Neural cell (in vitro differentiated cells): ENCODE measurements at regions not wholly inside any gene's neighbourhood (a gene's known extent, or its start where the extent isn't known, plus 50 kb on each side); places are given as distances from the start of the nearest gene placed in this dataset.

Experiments
- H2AFZ ChIP-seq: fragments of 200-600, 300-800 bp; sonication (generic), shearing (Covaris generic); 2 replicates; pipeline ENCODE4 v1.6.0; 2014; ENCODE audit warnings: low read depth, mild to moderate bottlenecking, antibody characterized with exemption, low read length, moderate library complexity
- H3F3A ChIP-seq: fragments of 200-600 bp; shearing (Covaris generic); 2 replicates; pipeline ENCODE4 v1.6.1; 2016; ENCODE audit warnings: mild to moderate bottlenecking, moderate library complexity, mixed read lengths, antibody characterized with exemption, low read length; ENCODE audit not compliant: insufficient read depth, poor library complexity, severe bottlenecking
- H3K27ac ChIP-seq: fragments of 200-600, 300-800 bp; sonication (generic), shearing (Covaris generic); 2 replicates; pipeline ENCODE4 v1.5.1; 2014; ENCODE audit warnings: mild to moderate bottlenecking, low read length, moderate library complexity
- H3K27me3 ChIP-seq: fragments of 300-800, 200-600 bp; sonication (generic), shearing (Covaris generic); 2 replicates; pipeline ENCODE4 v1.6.0; 2014; ENCODE audit warnings: mild to moderate bottlenecking, low read depth, low read length, moderate library complexity; ENCODE audit not compliant: insufficient read depth
- H3K36me3 ChIP-seq: fragments of 300-800, 200-600 bp; sonication (generic), shearing (Covaris generic); 2 replicates; pipeline ENCODE4 v1.5.1; 2014; ENCODE audit warnings: mild to moderate bottlenecking, antibody characterized with exemption, low read length, moderate library complexity; ENCODE audit not compliant: insufficient read depth
- H3K4me2 ChIP-seq: fragments of 300-800, 200-600 bp; sonication (generic), shearing (Covaris generic); 2 replicates; pipeline ENCODE4 v1.6.0; 2014; ENCODE audit warnings: mild to moderate bottlenecking, low read length
- H3K4me3 ChIP-seq: fragments of 300-800, 200-600 bp; sonication (generic), shearing (Covaris generic); 2 replicates; pipeline ENCODE4 v1.5.1; 2014; ENCODE audit warnings: mild to moderate bottlenecking, low read length, moderate library complexity
- H3K79me2 ChIP-seq: fragments of 200-600 bp; shearing (Covaris generic); replicated peaks from 2 replicates; pipeline ENCODE4 v1.6.0; 2014; ENCODE audit warnings: mild to moderate bottlenecking, low read length, moderate library complexity; ENCODE audit not compliant: insufficient read depth
- H3K9ac ChIP-seq: fragments of 300-800, 200-600 bp; sonication (generic), shearing (Covaris generic); 2 replicates; pipeline ENCODE4 v1.6.1; 2016; ENCODE audit warnings: mild to moderate bottlenecking, low read length, mixed read lengths
- H3K9me2 ChIP-seq: fragments of 200-600 bp; shearing (Covaris generic); 2 replicates; pipeline ENCODE4 v1.6.1; 2016; ENCODE audit warnings: mild to moderate bottlenecking, low read length, mixed read lengths; ENCODE audit not compliant: insufficient read depth
- H3K9me3 ChIP-seq: fragments of 200-600, 300-800 bp; sonication (generic), shearing (Covaris generic); 2 replicates; pipeline ENCODE4 v1.6.1; 2016; ENCODE audit warnings: mild to moderate bottlenecking, mixed run types, low read length, moderate library complexity, mixed read lengths
- H4K20me1 ChIP-seq: fragments of 200-600 bp; shearing (Covaris generic); 2 replicates; pipeline ENCODE4 v1.6.1; 2016; ENCODE audit warnings: mild to moderate bottlenecking, mixed run types; ENCODE audit not compliant: insufficient read depth
- EP300 ChIP-seq: fragments of 450-650 bp; conservative IDR thresholded peaks from 2 replicates; pipeline ENCODE4 v1.6.1; 2014; ENCODE audit warnings: antibody characterized with exemption, mild to moderate bottlenecking, moderate library complexity; ENCODE audit not compliant: poor library complexity, severe bottlenecking
- EZH2 ChIP-seq: fragments of 200-600, 300-800 bp; shearing (Covaris generic), sonication (generic); IDR thresholded peaks from 2 replicates; pipeline ENCODE4 v1.6.1; 2014; ENCODE audit warnings: antibody characterized with exemption, low read length, borderline replicate concordance, mild to moderate bottlenecking; ENCODE audit not compliant: insufficient read depth, poor library complexity, severe bottlenecking
- MXI1 ChIP-seq: fragments of 450-650 bp; conservative IDR thresholded peaks from 2 replicates; pipeline ENCODE4 v1.6.1; 2014; ENCODE audit warnings: antibody characterized with exemption, mild to moderate bottlenecking; ENCODE audit not compliant: poor library complexity, severe bottlenecking
- POLR2AphosphoS5 ChIP-seq: IDR thresholded peaks from 2 replicates; pipeline ENCODE4 v1.6.1; 2012
- RAD21 ChIP-seq: fragments of 450-650 bp; conservative IDR thresholded peaks from 2 replicates; pipeline ENCODE4 v1.6.1; 2014; ENCODE audit warnings: antibody characterized with exemption, mild to moderate bottlenecking, moderate library complexity
- REST ChIP-seq: IDR thresholded peaks from 2 replicates; pipeline ENCODE4 v1.6.1; 2012; ENCODE audit warnings: borderline replicate concordance
- SMC3 ChIP-seq: fragments of 450-650 bp; conservative IDR thresholded peaks from 2 replicates; pipeline ENCODE4 v1.6.1; 2014; ENCODE audit warnings: antibody characterized with exemption, mild to moderate bottlenecking, moderate library complexity; ENCODE audit not compliant: poor library complexity
- TAF1 ChIP-seq: IDR thresholded peaks from 2 replicates; pipeline ENCODE4 v1.6.1; 2012; ENCODE audit warnings: low read depth
- TF ChIP-seq, protein P1 (sequence below): fragments of 450-650 bp; IDR thresholded peaks from 2 replicates; pipeline ENCODE4 v1.5.1; 2014; ENCODE audit warnings: antibody characterized with exemption, mild to moderate bottlenecking, moderate library complexity; ENCODE audit not compliant: poor library complexity, severe bottlenecking

DNA sequence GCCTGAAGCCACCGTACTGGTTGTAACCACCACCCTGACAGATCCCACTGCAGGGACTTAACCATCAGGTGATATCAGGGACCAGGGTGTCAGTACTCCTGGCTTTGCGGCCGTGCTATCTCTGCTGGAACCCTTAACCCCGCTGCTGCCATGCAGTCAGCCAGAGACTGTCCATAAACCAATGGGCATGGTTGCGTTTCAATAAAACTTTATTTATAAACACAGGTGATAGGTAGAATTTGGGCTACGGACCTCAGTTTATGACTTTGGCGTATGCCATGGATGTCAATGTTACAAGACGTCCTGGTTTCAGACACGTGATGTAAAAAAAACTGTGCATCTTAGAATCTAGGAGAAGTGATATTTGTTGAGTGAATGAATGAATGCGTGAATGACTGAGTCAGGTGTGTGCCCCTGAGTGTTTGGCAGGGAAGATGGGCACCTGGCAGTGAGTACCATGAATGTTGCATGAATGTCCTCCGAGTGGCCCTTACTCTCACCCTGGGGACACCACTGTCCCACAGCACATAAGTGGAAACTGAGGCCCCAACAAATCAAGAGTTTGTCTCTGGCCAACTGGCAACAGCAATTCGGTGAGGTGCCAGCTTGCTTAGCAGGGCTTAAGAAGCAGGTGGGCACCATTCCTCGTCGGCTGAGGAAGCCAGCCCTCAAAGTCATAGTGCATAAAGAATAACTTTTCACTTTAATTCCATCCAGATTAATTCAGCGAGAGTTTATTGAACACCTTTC lies 64.0 kb upstream of the APCDD1L start:
- Histone ChIP-seq H3F3A (no peaks in the 10 kb centered on the region), H3K4me2 (no peak overlapping the region), H3K27ac (no peak overlapping the region), H3K27me3 (no peaks in the 10 kb centered on the region), H3K9me3 (no peaks in the 10 kb centered on the region), H3K9ac (no peak overlapping the region), H3K9me2 (no peaks in the 10 kb centered on the region), H3K4me3 (no peak overlapping the region), H3K36me3 (no peaks in the 10 kb centered on the region), H3K79me2 (no peaks in the 10 kb centered on the region), H2AFZ (no peak overlapping the region), H4K20me1 (no peaks in the 10 kb centered on the region)
- TF ChIP-seq POLR2AphosphoS5 (no peak), SMC3 (no peak), EP300 (no peak), TAF1 (no peak), EZH2 (no peak), REST (no peak), RAD21 (no peak), MXI1 (no peak)
- TF ChIP-seq, protein P1, sequence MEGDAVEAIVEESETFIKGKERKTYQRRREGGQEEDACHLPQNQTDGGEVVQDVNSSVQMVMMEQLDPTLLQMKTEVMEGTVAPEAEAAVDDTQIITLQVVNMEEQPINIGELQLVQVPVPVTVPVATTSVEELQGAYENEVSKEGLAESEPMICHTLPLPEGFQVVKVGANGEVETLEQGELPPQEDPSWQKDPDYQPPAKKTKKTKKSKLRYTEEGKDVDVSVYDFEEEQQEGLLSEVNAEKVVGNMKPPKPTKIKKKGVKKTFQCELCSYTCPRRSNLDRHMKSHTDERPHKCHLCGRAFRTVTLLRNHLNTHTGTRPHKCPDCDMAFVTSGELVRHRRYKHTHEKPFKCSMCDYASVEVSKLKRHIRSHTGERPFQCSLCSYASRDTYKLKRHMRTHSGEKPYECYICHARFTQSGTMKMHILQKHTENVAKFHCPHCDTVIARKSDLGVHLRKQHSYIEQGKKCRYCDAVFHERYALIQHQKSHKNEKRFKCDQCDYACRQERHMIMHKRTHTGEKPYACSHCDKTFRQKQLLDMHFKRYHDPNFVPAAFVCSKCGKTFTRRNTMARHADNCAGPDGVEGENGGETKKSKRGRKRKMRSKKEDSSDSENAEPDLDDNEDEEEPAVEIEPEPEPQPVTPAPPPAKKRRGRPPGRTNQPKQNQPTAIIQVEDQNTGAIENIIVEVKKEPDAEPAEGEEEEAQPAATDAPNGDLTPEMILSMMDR = no peak

GRCh38 chr20:58577871-58578598 lies 62.8 kb upstream of the APCDD1L start:
- H3F3A ChIP-seq = no peaks in the 10 kb centered on the region
- no peak overlapping the region for H2AFZ ChIP-seq
- no peak overlapping the region for H3K9ac ChIP-seq
- H3K79me2 ChIP-seq = no peaks in the 10 kb centered on the region
- no peaks in the 10 kb centered on the region for H3K9me3 ChIP-seq
- H3K4me2 ChIP-seq = no peak overlapping the region
- no peaks in the 10 kb centered on the region for H3K36me3 ChIP-seq
- no peak overlapping the region for H3K4me3 ChIP-seq
- no peaks in the 10 kb centered on the region for H4K20me1 ChIP-seq
- H3K27ac ChIP-seq = no peak overlapping the region
- no peaks in the 10 kb centered on the region for H3K9me2 ChIP-seq
- no peaks in the 10 kb centered on the region for H3K27me3 ChIP-seq
- no peak for TF ChIP-seq RAD21
- TF ChIP-seq REST = no peak
- TF ChIP-seq TAF1 = no peak
- no peak for TF ChIP-seq POLR2AphosphoS5
- no peak for TF ChIP-seq EZH2
- no peak for TF ChIP-seq SMC3
- TF ChIP-seq, protein P1 = no peak
- no peak for TF ChIP-seq EP300
- no peak for TF ChIP-seq MXI1
